GM18498 (cell line): ENCODE measurements at regions not wholly inside any gene's neighbourhood (a gene's known extent, or its start where the extent isn't known, plus 50 kb on each side); places are given as distances from the start of the nearest gene placed in this dataset.

Experiments
- ATAC-seq: cut with Tn5 transposase; IDR thresholded peaks from one replicate; pipeline ENCODE4 v1.9.1; 2021; ENCODE audit warnings: mild to moderate bottlenecking, moderate library complexity; ENCODE audit not compliant: unreplicated experiment

DNA sequence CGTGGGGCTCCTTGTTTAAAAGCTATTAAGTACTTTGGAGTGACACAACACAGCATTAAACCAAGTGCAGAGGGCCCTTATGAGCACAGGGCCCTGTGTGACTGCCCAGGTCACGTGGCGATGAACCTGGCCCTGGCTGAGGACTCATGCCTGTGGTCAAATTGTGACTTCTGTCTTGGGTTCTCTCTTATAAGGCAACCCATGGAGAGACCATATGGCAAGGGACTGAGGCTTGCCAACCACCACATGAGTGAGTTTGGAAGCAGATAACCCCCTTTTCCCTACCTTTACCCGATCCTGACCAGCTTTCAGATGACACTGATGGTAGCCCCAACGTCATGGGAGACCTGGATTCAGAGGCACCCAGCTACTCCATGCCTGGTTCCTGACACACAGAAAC lies 140.5 kb downstream of the ZBTB18 start:
- ATAC-seq, result no peak

DNA sequence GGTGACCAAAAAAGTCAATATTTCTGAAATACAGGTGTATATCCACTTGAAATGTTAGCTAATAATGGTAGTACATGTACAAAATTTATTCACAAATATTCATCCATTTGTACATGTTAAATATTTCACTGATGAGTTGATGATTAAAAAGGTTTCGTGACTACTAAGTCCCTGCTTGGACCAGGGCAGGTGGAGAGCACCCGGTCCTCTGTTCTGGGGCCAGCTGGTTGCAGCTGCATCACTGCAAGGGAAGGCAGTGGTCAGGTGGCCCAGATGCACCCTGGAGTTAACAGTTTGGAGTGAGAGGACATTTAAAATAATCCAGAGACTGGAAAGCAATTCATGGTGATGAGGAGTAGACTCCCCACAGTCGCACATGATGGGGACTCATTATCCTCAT lies 141.2 kb downstream of the ZBTB18 start:
- no peak for ATAC-seq

DNA sequence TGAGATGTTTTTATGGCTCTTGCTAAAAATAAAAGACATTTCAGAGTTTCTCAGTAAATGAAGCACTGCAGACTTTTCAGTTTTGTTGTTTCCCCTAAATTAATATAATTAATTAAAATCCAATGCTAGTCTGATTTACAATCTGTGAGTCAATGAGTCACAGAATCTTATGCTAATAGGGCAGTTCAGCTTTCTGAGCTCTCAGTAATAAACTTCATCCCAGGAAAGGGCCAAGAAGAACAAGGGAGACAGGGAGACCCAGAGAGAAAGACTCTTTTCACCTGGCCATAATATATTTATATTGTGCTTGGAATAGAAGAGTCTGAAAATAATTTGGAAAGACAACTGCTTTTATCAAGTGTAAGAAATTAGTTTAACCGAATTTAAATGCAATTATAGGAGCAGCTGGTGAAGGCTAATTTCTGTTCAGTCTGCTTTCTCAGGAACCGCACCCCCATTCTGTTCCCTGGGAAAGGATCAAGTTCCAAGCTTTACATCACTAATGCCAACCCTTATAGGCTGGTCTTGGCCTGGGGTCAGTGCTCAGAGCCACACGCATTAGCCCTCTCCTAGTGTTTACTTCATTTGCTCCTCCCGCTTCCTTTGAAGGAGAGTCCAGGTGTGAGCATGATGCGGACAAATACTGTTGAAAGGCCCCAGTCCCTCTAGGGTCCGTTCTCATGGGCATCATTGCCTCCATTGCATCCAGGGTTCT lies 145.6 kb downstream of the ZBTB18 start:
- no peak for ATAC-seq

DNA sequence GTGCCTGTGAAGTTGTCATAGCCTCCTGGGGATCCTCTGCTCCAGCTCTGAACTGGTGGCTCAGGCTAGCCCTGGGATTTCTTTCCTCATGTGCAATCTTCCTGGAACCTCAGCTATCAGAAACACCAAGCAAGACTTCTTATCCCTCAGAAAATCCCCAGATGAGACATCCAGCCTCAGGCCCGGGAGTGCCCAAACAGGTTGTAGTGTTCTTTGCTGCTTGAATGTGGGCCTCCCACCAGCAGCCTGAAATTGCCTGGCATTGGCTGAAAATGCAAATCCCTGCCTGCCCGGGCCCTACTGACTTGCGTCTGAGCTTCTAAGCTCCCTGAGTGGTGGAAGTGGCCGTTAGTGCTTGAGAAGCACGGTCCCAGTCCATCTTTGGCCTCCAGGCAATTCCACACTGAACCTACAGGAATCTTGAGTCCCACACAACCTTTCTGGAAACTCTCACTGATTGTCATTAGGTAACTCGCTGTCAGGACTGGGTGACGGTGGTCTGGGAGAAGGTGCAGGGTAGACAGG lies 146.8 kb downstream of the ZBTB18 start:
- ATAC-seq, result no peak

DNA sequence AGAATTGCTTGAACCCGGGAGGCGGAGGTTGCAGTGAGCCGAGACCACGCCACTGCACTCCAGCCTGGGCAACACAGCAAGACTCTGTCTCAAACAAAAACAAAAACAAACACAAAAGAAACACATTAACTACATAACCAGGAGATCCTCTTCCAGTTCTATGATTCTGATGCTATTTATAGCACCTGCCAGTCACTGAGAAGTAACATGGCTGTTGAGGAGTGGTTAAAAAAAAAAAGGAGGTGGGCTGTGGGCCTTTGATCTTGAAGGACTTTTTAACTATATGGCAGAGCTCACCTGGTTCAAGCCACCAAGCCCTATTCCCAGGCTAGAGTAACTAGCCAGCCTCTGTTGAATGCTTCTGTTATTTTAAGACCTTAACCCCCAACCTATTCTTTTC lies 148.8 kb downstream of the ZBTB18 start:
- no peak for ATAC-seq

DNA sequence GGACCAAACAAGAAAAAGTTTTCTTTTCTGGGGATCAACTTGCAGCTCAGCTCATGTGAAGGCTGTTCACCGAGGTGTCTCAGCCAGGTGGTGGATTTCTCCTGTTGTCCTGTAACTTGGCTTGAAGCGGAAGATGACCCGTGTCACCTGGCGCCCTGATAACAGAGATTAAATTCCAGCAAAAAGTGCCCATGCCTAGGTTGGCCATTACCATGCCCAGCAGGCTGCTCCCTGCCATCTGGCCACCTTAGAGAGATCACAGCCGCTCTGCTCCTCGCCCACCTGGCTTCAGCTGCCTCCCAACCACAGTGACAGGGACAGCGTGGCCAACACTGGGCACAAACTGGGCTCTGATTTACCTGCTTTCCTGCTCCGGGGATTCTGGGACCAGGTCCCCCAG lies 149.5 kb downstream of the ZBTB18 start:
- no peak for ATAC-seq

DNA sequence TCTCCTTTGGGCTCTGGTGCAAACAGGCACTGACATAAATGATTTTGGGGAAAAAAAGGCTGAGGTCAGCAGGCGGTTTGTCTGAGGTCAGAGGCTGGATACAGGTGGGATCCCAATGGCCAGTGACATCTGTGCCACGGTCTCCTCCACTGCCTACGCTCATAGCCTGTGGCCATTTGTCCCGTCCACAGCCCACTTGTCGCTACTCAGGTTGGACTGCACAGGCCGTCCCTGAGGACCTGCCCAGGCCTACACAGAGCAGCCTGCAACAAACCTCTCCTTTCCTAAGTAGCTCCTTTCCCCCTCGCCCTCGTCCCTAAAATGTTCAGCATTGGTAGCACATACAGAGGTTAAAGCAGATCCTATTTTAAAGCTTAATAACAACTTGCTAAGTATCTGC lies 150.7 kb downstream of the ZBTB18 start:
- ATAC-seq, result no peak

DNA sequence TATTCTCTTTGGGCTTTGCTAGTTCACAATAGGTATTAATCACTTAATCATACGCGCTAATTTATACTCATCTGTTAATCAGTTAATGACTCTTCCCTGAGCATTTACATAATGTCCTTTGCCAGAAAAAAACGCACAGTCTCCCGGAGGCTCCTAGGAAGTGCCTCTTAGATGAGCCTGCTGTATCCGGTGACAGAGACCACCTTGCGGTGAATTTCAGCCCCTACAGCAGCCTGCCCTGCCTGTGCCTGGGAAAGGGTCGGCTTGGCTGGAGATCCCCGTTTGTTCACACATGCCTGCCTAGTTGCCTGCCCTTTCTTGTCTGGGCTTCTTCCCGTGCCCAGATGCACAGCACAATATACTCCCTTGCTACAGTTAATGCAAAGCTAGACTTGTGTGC lies 152.9 kb downstream of the ZBTB18 start:
- no peak for ATAC-seq

DNA sequence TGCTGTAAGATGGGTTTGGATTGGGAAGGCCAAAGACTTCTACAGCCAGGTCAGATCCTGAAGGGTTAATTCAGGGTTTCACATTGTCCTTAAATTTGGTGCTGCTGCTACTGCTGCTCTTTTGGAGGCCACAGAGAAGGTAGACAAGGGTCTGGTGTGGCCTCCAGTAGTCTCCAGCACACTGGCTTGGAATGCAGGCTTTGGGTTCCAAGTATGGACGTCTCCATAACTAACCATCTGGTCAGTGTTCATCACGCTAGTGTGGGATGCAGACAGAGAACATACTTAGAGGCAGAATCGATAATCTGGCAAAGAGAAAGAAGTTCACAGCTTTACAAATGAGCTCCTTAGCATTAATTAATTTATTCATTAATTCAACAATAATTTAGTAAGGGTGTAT lies 154.1 kb downstream of the ZBTB18 start:
- ATAC-seq, result no peak

DNA sequence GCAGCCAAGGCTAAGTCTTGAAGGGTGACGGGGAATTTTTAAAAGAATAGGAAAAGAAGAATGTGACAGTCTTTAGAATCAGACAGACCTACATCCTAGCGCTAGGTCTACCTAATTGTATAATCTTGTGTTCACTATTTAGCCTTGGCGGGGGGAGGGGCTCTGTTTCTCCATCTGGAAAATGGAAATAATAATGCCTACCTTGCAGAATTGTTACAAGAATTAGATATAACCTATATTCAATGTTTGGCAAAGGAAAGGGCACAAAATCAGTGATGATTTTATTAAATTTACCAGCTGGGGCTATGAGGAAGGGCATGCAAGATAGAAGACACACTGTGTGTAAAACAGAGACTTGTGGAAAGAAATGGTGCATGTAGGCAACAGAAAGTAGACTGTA lies 154.8 kb downstream of the ZBTB18 start:
- ATAC-seq, result no peak

DNA sequence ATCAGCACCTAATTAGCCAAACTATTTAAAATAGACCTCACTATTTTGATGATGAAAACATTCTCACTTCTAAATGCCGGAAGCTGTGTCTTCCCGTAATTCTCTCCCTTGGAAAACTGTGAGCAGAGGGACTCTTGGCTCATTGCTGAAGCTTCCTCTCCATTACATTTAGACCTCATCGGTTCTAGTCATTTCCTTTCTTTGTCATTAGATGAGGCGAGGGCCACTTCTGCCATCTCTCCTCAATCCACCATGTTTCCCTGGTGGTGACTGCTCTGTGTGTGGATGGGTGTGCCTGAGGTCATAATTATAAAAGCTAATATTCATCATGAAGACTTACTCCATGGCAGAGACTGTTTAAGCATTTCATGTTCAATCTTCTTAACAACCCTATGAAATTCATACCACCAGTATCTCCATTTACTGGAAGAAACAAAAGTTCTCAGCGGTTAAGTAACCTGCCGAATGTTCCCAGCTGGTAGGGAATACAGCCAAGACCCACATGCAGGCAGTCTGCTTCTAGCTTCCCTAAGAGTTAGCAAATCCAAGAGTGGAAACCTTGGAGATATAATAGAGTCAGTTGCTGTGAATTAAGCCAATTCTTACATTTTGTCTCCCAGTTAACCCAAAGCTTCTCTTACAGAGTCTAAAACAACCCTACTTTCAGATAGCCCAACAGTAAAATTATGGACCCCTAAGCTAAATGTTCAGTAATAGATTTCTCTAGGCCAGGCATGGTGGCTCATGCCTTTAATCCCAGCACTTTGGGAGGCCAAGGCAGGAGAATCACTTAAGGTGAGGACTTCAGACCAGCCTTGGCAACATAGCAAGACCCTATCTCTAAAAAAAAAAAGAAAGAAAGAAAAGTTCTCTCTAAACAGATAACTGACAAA lies 156.2 kb downstream of the ZBTB18 start:
- ATAC-seq, result no peak

DNA sequence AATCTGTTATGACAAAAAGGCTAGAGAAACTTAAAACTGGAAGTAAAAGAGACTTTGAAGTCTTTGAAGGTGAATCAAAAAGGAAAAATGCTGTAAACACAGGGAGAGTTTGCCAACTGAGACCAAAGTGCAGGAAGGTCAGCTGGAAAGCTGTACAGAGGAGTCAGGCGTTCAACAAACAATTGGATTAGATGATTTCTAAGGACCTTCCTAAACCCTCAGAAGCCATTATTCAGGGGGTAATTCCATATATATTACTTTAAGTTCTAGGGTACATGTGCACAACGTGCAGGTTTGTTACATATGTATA lies 156.8 kb downstream of the ZBTB18 start:
- ATAC-seq, result no peak

DNA sequence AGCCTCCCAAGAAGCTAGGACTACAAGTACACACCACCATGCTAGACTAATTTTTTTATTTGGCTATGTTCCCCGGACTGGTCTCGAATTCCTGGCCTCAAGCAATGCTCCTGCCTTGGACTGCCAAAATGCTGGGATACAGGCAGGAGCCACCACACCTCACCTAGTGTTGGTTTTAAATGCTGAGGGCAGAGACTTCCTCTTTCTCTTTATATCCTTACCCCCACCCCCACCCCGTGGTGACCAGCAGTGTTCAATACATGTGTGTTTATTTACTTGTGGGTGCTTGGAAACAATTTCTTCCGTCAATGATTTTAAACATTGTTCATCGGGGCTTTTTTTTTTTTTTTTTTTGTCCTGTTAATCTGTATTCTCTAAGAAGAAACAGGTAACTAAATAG lies 158.9 kb downstream of the ZBTB18 start:
- ATAC-seq, result no peak

DNA sequence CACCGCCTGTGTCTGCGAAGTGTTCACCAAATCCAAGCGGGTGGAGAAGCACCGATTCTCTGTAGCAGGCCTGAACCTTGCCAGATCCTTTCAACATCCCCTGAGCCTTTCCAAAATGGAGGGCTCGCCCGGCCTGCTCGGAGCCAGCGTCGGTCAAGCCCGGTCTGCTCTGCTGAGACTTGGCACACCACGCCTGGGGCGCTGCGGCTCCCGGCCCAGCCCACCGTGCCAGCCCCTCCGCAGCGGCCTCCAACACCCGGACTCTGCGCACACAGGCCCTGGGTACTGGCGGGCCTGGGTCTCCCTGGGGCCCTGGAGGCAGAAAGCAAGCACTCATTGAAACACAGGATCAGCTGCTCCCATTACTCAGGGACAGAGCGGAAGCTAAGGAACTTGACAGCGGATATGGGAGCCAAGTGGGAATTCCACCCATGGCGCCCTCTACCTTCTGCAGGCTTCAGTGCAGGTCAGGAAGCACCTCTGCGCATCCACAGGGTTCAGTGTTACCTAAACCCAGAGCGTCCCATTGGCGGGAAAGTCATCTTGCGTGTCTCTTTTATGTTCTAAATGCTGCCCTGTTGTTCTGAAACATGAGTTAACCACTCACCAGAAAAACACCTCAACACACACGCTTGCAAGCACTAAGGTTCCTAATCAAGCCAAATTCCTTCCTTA lies 159.9 kb downstream of the ZBTB18 start:
- ATAC-seq, result no peak

DNA sequence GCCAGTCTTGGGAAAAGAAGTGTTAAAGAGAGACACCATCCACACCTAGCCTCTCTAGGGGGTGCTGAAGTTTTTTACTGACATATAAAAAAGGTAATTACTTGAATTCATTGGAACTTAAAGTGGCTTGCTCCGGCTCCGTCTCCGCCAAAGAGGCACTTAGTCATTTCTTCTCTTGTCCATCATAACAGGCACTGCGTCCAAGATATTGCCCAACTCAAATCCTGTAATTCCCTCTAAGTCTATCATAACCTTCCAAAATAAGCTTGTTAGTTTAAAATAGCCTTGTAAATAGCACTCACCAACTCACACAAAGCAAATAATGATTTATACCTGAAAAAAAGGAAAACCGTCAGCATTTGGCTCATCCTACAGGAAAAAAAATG lies 160.5 kb downstream of the ZBTB18 start:
- ATAC-seq, result no peak

DNA sequence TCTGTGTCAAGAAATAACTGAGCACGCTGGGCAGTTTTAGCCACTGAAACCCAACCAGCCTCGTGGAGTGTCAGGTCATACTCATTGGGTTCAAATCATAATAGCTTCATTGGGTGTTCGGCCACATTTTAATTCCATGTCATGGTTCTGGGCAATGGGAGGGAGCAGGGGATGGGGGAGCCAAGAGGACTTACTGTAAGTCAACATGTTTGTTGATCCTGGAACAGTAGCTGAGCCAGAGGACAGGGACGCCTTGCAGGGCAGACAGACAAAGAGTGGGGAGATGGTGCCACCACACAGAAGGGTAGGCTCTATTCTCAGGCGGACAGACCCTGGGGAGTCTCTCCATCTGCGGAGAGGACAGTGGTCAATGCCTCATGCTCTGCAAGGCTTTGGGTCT lies 161.1 kb downstream of the ZBTB18 start:
- no peak for ATAC-seq

DNA sequence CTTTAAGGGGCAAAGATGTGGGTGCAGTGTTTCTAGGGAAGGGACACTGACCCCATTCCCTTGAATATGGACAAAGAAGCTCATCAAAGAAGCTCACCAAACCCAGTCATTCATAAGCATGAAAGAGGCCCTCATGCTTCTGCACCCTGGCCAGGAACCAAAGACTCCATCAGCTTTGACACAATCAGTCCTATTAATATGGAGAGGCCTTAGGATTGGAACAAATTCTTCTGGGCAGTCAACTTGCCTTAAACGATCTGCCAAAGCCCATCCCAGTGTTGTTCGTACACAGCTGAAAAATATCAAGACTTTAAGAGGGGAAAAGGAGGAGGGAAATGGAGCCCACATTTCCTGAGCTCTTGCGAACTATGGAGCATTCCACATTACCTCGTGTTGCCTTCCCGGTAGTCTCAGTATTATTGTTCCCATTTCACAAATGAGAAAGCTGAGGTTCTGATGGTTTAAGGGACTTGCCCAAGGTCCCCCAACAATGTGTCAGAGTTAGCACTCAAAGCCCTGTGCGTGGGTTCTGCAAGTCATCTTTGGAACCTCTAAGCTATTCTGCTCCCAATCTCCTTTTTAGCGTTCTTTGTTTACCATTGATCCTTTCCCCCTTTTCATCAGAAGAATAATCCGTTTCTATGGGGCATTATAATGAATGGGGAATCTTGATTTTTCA lies 161.9 kb downstream of the ZBTB18 start:
- ATAC-seq, result no peak

DNA sequence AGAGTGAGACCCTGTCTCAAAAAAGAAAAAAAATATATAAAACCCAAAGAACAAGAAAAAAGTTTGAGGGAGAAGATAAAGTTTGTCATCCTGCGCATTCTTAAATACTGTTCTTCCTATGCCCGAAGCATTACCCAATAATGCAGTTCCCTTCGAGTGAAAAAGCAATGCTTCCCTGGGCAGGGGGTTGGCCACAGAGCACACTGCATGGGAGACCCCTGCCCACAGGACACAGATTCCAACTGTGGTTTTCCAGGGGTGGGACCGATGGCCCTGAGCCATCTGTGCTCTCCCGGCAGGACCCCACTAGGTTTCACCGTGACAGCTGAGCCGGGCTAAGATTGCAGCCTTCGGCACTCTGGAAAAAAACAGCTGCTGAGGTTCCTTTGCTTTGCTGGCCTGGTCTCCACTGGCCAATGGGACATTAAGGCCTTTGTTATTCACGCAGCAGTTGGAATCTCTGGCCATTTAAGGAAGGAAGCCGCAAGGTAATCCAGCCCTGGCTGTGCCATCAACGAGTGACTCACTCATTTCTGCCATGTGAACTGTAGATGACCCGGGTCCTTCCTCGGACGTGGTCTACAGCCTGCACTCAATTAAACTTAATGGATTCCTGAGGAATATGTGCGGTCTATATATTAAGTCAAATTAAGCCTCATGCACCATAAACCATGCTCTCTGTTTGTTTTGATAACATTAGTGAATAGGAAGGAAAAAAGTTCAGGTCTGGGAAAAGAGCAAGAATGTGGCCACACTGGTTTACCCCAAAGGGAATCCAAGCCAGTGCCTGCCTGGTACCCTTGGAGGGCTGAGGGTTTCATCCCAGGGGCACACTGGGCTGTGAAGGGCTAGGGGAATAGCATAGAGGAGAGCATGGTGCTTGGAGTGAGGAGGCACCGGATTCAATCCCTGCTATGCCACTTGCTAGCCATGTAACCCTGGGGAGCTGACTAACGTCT lies 163.2 kb downstream of the ZBTB18 start:
- ATAC-seq, result no peak

DNA sequence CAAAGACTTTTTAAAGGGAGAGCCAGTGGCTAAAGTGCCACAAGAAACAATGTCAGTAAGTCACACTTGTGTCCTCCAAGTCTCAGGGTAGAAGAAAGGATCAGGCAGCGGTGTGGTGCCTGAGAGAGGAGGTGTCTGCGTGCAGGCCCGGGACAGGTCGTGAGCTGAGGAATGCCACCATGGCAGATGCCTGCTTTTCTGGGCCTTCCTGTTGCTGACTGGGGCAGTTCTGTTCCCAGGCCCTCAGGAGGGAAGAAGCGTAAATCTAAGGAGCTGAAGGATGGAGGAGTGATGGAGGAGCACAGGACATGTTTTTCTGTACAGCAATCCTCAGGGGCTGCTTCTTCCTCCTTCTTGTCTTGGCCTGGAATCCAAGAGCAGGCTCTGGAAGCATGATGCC lies 165.8 kb downstream of the ZBTB18 start:
- ATAC-seq, result no peak

DNA sequence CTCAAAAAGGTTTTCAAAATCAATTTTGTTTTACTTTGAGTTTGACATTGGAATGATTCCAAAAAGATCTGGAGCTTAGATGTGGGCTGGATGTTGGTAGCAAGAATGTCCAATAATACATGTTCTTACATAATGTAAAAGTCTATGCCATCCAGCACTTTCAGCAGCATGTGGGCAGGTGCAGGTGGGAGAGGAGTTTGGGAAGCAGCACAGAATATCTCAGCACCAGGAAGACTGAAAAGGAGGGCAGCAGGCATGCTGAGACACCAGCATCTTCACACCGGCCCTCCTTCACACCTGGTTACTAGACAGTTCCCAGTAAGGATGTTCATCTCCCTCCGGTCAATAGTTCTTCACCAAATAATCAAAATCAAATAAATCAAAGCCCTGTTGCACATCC lies 166.6 kb downstream of the ZBTB18 start:
- ATAC-seq, result no peak
